NB4 (cell line): ENCODE measurements at regions not wholly inside any gene's neighbourhood (a gene's known extent, or its start where the extent isn't known, plus 50 kb on each side); places are given as distances from the start of the nearest gene placed in this dataset.

ENCODE experiments used
- CTCF ChIP-seq: IDR thresholded peaks from one replicate; pipeline ENCODE4 v1.5.1; 2012; ENCODE audit warnings: low read depth, low read length
- POLR2A ChIP-seq: IDR thresholded peaks from 2 replicates; pipeline ENCODE4 v1.6.1; 2011; ENCODE audit warnings: mild to moderate bottlenecking; ENCODE audit not compliant: insufficient read length; ENCODE audit errors: extremely low read depth

- no peak for TF ChIP-seq CTCF
- no peak for TF ChIP-seq POLR2A
These were observed 1324.3 kb downstream of the ARAP2 start for GRCh38 chr4:34920032-34920431.
